ENCODE measurements at regions not wholly inside any gene's neighbourhood (a gene's known extent, or its start where the extent isn't known, plus 50 kb on each side); places are given as distances from the start of the nearest gene placed in this dataset.
"Not testable (repeated sequence)": the region's sequence is repeated elsewhere in the genome, so short reads cannot be mapped to it uniquely, and the experiment has no call there.

DNA sequence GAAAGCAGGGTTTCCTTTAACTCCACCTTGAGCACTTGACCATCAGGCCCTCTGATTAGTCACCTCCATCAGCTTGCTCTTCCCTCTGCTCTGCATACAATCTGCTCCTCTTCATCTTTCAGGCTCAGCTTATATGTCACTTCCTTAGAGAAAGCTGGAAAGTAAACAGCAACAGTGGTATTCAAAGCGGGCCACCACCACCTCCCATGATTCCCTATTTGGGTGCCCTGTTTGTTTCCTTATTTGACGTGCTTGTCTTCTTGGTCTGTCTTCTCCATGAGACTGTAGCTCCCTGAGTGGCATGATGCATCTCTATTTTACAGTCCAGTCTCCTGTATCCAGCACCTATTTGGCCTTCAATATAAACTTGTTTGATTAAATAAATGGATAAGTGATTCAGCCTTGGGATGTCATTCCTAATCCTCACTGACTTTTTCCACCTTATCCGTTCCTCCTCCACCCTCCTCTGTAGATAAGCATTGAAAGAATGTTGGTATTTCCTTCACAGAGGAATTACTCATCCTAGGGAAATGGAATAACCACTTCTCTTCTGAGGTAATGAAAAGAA, 102.8 kb upstream of the SGK1 start:
- no peak for FAIRE-seq

DNA sequence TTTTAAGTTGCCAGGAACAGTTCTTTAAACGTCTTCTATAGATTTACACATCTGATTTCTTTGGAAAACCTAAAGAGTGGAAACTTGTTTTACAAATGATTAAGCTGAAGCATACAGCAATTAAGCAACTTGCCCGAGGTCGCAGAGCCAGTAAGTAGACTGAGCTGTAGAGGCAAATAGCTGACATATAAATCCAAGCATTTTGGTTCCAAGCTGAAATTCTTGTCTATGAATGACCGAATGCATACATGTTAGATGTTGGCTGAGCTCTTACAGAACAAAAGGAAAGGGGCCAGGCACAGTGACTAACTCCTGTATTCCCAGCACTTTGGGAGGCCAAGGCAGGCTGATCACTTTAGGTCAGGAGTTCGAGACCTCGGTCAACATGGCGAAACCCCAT, 101.8 kb upstream of the SGK1 start:
- no peak for FAIRE-seq

DNA sequence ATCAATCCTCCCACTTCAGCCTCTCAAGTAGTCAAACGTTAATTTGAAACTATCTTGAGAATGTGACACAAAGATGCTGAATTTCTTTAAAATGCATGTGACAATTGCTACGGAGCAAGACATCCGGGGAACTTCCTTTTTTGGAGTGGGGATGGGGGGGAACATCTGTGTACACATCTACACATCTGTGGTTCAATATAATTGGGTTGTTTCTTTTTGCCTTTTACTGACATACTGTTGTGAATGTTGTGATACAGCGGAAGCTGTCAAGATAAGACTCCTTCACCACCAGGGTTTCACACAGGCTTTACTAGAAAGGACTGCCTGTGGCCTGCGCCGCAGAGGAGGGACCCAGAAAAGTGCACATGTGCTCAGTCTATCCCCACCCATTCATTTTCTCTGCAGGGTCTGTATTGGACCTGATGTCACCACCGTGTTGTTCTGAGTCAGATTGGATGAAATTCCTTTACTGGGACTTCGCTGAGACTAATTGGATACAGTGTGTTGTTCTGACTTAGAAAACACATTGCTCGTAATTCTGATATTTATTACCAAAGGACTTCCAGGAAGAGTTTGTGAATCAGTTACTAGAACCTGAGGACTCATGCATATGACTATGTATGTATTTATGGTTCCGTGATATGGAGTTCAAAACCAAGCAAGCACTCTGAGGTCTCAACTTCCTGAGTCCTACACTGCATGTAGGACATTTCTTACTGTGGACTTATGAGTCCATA, 98.7 kb upstream of the SGK1 start:
- no peak for FAIRE-seq

DNA sequence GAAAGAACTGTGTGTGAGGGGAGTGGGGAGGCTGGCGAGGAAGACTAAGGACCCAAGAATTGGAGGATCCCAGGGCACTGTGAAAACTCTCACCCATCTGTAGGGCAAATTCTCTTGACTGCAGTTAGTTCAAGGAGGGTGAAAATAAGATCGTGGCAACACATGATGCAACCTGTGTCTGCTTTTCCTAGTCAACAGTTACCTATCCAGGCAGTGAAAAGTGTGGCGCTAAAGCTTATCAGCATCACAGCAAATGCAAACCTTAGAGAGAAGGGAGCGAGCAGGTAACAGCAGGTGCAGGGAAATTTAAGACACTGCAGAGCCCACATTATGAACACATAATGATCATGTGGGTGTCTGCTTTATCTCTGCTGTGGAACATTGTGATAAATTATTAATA, 97.7 kb upstream of the SGK1 start:
- FAIRE-seq = no peak

DNA sequence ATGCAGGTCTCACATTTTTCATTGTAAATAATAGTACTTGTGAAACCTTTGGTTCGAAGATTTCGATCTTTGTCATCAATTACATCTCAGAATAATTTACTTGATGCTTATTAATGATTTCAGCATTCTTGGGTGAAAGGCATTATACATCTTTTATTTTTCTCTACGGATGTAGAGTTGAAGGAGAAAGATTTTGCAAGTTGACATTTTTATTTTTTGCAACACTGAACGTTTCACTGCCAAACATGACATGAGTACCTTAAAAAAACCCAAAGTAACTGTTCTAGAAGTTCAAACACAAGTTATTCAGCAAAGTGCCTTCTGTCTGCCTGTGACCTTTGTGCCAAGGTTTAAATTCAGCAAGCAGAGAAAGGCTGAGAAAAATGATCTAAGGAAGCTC, 97.3 kb upstream of the SGK1 start:
- FAIRE-seq = no peak

DNA sequence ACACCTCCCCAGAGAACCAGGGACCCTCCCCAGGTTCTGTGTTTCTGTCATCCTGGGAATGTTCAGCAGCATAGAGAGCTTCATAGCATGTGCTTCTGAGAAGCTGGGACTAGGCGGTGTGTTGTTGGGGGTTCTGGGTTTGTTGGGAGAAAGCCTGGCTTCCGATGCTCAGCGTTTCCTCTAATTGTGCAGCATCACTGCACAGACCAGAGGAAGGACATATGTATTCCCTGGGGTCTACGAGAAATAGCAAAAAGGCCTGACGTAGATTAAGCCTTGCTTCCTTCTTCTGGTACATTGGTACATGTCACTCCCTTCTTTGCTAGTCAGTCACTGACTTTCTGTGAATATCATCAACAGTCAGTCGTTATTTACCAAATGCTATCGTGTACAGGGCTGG, 96.9 kb upstream of the SGK1 start:
- FAIRE-seq = no peak

DNA sequence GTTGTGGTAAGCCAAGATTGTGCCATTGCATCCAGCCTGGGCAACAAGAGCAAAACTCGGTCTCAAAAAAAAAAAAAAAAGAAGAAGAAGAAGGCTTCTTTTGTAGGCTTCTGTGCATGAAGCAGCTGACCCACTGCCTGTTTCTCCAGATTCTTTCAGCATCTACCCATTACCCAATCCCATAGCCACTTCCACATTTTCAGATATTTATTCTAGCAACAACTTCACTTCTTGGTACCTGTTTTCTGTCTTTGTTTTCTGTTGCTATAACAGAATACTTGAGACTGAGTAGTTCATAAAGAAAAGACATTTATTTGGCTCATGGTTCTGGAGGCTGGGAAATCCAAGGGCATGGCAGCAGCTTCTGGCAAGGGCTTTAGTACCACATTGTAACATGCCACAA, 95.3 kb upstream of the SGK1 start:
- FAIRE-seq = no peak

DNA sequence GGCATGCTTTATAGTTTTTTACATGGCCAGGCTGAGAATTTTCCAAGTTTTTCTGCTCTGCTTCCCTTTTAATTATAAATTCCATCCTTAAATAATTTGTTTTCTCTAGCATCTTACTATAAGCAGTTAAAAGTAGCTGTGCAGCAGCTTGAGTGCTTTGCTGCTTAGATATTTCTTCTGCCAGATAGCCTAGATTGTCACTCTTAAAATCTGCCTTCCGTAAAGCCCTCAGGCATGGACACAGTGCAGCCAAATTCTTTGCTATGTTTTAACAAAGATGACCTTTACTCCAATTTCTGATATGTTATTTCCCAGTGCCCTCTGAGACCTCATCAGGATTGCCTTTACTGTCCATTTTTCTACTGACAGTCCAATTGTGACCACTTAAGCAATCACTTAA, 92.6 kb upstream of the SGK1 start:
- no peak for FAIRE-seq

DNA sequence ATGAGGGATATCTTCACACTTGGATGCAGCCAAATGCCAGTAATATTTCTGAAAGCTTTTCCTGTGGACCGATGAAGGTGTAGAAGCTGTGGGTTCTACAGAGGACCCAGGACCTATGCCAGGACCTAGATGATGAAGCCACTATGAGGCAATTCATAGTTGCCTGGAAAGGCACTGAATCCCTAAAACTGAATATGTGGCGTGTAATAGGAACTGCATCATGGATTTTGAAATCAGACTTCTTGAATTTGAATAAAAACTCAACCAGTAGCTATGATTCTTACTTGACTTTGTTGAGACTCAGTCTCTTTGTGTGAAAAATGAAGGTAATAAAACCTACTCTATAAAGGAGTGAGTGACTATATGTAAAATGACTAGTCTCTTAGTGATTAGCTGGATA, 89.9 kb upstream of the SGK1 start:
- FAIRE-seq = no peak

DNA sequence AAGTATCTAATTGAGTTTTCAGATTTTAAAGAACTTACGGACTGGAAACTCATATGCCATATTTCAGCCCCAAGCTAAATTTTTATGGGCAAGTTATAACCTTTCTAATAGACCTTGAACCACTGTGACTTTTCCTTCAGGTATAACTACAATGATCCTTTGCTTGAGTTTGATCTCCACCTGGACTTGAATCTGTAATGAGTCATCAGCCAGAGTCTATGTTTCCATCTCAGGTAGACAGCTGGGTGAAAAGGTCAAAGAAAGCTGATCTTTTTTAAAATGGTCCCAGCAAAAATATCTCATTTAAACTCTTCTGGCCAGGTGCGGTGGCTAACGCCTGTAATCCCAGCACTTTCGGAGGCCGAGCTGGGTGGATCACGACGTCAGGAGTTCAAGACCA, 88.4 kb upstream of the SGK1 start:
- FAIRE-seq = no peak

DNA sequence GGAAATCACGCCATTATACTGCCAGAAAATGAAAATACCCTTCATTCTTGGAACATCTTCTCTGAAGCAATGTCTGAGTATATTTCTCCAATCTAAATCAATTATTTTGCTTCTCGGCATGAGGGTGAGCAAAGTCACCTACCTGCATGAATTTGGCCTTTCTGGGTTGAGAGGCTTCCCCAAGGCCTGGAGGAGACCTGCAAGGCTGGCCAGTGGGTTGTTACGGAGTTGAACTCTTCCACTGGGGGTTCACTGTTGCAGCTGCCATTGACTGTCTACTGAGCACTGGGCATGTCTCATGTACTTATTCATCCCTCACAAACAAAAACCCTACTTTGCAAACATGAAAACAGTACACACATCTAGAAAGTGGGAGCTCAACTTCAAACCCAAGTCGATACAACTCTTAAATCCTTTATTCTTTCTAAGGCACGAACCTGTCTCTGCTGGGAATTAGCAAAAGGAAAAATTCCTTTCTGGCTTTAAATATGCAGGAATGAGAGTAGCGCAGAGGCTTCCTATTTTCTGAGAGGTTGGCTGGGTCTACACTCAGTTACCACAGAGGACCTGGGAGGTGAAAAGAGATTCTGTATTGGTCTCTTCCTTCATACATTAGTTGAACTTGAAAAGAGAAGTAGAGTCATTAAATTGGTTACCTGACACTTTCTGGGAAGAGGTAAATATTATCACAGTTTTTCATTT, 87.6 kb upstream of the SGK1 start:
- FAIRE-seq = no peak

DNA sequence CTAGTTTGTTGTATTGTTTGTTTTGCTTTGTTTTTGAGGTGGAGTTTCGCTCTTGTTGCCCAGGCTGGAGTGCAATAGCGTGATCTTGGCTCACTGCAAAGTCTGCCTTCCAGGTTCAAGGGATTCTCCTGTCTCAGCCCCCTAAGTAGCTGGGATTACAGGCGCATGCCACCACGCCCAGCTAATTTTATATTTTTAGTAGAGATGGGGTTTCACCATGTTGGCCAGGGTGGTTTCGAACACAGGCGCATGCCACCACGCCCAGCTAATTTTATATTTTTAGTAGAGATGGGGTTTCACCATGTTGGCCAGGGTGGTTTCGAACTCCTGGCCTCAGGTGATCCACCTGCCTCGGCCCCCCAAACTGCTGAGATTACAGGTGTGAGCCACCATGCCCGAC, 85.4 kb upstream of the SGK1 start:
- FAIRE-seq = not testable (repeated sequence)

DNA sequence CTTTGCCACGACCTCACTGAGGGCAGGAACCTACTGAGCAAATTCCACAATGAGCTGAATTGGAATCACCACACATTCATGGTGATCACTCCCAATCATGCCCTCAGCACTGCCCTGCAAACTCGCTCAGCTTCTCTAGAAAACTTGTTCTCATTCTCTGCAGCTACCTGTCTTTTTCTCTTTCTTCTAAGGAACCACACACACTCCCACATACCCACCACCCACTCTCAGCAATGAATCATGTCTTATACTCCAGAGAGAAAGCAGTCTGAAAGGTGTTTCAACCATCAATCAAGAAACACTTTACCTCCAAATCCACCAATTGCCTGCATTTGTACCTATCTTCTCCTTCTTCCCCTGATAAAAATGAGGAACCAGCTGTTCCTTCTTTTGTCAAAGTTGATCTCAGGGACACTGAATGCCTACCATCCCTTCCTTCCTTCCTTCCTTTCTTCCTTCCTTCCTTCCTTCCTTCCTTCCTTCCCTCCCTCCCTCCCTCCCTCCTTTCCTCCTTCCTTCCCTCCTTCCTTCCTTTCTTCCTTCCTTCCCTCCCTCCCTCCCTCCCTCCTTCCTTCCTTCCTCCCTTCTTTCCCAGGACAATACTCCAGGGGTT, 84.6 kb upstream of the SGK1 start:
- FAIRE-seq = no peak

DNA sequence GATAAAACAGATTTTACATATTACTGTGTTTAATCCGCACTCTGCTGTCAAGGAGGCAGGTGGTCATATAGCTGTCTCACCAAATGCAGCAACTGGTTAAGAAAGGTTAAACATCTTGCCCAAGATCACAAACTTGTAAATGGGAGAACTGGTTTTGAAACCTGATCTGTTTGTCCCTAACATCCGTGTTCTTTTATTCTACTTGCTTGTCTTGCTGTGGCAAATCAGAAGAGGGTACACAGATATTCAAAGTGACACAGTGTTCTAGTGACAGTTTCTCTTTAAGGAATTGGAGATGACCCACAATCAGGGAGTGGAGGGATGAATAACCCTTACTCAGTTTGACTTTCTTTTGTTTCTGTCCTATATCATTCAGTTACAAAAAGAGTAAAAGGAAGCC, 83.0 kb upstream of the SGK1 start:
- FAIRE-seq = no peak

DNA sequence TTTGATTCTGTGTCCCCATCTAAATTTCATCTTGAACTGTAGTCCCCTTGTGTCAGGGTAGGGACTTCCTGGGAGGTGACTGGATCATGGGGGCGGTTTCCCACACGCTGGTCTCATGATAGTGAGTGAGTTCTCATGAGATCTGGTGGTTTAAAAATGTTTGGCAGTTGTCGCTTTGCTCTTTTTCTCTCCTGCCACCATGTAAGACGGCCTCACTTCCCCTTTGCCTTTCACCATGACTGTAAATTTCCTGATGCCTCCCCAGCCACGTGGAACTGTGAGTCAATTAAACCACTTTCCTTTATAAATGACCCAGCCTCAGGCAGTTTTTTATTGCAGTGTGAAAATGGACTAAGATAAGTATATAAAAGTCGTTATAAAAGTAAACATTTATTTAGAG, 80.5 kb upstream of the SGK1 start:
- FAIRE-seq = no peak

DNA sequence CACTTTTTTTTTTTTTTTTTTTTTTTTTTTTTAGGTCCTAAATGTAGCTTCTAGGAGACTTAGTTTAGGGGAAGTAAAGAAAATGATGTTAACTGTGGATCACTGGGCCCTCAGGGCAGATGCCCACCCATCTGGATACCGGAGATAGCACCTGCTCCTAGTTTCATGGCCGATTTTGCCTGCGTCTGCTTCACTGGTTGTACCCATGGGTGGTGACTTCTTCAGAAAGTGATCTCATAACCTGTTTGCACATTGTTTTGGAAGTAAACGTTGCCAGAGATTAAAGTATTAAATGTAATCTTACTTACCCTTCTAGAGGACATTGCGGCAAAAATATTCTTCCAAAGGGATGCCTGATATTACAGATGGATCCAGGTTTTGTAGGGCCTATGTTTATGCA, 79.8 kb upstream of the SGK1 start:
- FAIRE-seq = no peak

DNA sequence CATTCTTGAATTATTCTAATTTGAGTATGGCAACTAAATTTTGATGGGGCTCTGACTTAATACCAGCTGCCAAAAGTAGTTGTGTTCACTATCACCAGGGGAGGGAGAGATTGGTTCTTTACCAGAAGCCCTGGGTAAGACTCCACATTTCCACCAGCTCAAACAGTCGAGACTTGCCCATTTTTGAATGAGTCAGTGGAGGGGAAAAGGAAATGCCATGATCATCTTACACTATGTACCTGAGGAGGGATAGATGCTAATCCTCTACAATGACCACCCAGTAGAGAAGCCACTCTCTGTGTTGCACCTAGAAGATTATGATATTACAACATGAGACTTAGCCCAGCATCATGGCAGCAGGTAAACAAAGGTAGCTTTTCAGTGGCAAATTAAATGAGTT, 77.0 kb upstream of the SGK1 start:
- no peak for FAIRE-seq

DNA sequence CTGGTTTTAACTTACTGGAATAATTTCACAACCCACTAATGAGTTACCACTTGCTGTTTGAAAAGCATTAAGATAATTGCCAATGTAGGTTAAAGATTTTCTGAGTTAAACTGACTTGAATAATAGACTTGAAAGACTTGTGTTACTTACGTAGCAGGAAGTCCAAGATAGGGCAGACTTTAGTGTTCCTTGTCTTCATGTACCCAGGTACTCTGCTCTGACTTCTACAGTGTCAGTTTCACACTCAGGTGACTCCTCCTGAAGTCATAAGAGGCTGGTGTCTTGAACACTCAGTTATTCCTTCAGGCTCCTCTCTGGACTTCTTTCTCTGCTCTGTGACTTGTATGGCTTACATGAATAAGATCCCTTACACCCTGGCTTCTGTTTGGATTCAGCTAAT, 76.3 kb upstream of the SGK1 start:
- FAIRE-seq = no peak

DNA sequence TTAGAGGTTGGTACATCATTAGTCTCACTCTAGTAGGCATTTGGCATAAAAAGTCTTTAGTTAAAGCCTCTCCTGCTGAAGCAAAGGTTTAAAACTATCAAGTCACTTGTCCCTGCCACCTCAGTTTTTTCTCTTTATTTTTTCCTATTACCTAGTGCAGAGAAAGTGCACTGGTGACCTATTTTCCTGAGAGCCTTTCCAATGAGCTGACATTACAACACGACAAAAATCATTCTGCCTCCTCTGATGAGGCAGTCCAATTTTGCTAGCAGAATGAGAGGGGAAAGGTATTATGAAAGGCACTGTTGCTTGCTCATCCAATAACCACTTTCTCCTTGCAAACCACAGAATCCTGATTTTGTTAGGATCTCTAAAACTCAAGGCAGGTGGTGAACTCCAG, 73.3 kb upstream of the SGK1 start:
- no peak for FAIRE-seq

DNA sequence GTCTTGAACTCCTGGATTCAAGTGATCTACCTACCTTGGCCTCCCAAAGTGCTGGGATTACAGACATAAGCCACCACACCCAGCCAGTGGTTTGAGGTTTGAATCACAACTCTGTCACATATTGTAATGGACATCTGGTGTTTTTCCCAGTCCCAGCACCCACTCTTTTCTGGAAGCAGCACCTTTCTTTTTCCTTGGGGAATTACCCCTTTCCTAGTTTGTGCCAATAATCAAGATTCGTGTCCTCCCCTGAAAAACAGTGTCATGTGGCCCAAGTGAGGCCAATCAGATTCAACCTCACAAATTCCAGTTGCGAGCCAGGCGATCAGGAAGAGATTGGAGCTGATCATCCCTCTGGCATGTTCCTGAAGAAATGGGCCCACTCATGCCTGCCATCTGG, 71.7 kb upstream of the SGK1 start:
- FAIRE-seq = no peak

DNA sequence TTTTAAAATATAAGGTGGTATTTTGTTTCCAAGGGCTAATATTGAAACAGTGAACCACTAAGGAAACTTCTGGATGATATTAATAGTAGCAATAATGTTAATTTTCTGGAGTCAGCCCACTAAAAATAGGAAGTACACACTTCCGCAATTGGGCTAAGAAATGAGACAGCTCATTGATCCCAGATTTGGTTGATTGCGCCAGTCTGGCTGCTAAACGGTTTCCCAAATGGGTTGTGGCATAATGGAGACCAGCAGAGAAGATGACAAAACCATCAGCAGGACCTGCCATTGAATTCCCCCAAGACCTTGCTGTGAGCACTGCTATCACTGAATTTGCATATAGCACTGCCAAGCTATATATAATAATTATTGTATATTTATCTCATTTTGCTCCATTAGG, 71.2 kb upstream of the SGK1 start:
- no peak for FAIRE-seq

DNA sequence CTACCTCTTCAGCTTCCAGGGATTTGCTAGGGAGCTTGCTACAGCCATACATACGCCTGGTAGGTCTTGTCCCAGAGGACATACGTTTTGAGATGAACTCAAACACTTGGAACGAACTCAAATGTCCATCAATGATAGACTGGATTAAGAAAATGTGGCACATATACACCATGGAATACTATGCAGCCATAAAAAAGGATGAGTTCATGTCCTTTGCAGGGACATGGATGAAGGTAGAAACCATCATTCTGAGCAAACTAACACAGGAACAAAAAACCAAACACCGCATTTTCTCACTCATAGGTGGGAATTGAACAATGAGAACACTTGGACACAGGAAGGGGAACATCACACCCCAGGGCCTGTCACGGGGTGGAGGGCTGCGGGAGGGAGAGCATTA, 68.6 kb upstream of the SGK1 start:
- FAIRE-seq = not testable (repeated sequence)

DNA sequence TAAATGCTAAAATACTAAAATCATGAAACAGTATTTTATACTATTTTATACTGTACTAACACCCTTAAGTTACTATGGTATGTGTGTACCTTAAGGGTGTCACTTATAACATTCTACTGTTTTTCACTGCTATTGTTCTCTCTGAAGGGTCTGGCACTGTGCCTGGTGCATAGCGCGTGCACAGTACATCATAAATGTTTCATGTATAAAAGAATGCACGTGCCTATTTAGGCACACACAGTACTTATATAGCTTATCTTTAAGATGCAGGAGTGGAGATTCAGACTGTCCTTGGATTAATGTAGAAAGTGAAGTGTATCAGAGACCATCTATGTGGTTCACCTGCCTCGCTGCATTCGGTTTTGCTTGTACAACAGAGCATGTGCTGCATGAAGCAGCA, 64.0 kb upstream of the SGK1 start:
- no peak for FAIRE-seq

DNA sequence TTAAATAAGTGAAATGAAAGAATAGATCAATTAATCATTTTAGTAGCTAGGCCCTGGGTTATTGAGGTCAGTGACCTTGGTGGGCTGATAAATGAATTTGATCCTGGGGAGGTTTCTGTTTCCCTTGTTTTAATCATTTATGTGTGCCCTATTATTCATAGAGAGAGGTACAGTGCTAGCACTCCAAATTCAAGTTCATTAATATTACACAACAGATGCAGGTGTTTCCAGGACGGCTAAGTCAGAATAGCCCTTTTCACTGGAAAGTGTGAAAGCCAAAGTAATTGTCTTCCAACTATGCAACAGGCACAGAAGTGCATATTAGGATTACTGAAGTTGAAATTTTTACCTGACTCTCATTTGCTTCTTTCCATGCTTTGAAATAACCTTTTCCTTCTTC, 61.7 kb upstream of the SGK1 start:
- no peak for FAIRE-seq

Data from colon (tissue), 2 donors.